Fibroblast of lung (primary cell): ENCODE measurements at regions not wholly inside any gene's neighbourhood (a gene's known extent, or its start where the extent isn't known, plus 50 kb on each side); places are given as distances from the start of the nearest gene placed in this dataset.

ENCODE experiments used
- CTCF ChIP-seq, 2 donors: IDR thresholded peaks in 1 of 2; conservative IDR thresholded peaks in 1 of 2; 1 replicate in 1 of 2; 2 replicates in 1 of 2; pipeline ENCODE4 v1.5.1; 2011 to 2012; ENCODE audit warnings: low read length in 2 of 2, control low read depth in 1 of 2, inconsistent platforms in 1 of 2, low read depth in 1 of 2, mild to moderate bottlenecking in 1 of 2
- EZH2 ChIP-seq: IDR thresholded peaks from 2 replicates; pipeline ENCODE4 v1.5.1; 2012; ENCODE audit warnings: low read length, control low read depth, mild to moderate bottlenecking; ENCODE audit errors: missing control alignments

DNA sequence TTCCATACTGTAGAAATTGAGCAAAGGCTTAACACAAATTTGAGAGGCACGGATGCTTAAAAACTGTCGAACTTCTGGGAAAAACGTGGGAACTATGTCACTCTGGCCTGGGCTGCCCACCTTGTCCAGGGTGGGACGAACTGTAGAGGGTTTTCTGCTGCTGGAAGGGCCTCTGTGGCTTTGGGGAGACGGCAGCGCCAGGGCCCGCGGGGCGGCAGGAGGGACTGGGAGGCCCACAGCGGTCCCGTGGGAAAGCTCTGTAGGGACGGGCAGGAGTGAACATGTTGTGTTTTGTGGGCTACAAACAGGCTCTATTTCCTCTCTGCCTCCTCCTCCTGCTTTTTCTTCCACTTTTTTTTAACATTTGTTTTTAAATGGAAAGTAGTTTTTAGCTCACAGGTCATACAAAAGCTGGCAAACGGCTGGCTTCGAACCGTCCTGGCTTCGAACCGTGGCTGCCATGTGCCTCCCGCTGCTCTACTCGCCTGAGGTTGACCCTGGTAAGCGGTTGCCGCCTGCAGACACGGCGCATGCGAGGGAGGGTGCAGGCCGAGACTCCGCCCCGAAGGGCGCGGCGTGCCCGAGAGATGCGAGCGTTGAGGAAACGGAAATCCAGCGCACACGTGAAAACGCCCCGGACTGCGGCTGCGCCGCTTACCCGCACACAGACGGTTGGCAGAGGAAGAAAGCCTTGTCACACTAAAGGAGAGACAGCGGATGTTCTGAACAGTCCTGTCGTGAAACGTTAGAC, 382.3 kb upstream of the ZFP42 start:
- TF ChIP-seq CTCF (conservative IDR thresholded peaks at IDR 0.05 in 1 of 2, IDR thresholded peaks at IDR 0.05 in 1 of 2; ENCODE audit: low read depth in 1 of 2, low read length in 2 of 2) (no peak), EZH2 (no peak)
